Gastrocnemius medialis (tissue), 4 donors: ENCODE measurements at regions not wholly inside any gene's neighbourhood (a gene's known extent, or its start where the extent isn't known, plus 50 kb on each side); places are given as distances from the start of the nearest gene placed in this dataset.

ENCODE experiments used
- ATAC-seq, 2 donors: fragments of 150-250 bp; one replicate each; pipeline ENCODE4 v1.9.1; 2016
- DNase-seq, 2 donors: peaks; one replicate each; pipeline ENCODE4 v3.0.0-alpha.2; 2019
- H3K27ac ChIP-seq, 4 donors: fragments of 200-600 bp; sonication (generic); 1 replicate in 1 of 4; 2 replicates in 3 of 4; pipeline ENCODE4 v1.5.1; 2016 to 2018; ENCODE audit warnings: mild to moderate bottlenecking in 2 of 4, moderate library complexity in 1 of 4
- H3K27me3 ChIP-seq, 3 donors: fragments of 200-600 bp; sonication (generic) in 2 of 3; 1 replicate in 1 of 3; 2 replicates in 2 of 3; pipeline versions ENCODE4 v1.5.1 to v1.6.0; 2016 to 2019; ENCODE audit warnings: mild to moderate bottlenecking in 1 of 3, moderate library complexity in 1 of 3
- H3K36me3 ChIP-seq, 2 donors: fragments of 200-600 bp; sonication (generic) in 1 of 2; one replicate each; pipeline ENCODE4 v1.5.1; 2017 to 2018
- H3K4me1 ChIP-seq, 2 donors: fragments of 200-600 bp; sonication (generic) in 1 of 2; one replicate each; pipeline ENCODE4 v1.5.1; 2016 to 2017; ENCODE audit warnings: mild to moderate bottlenecking in 2 of 2
- H3K4me3 ChIP-seq, 4 donors: fragments of 200-600 bp; sonication (generic) in 3 of 4; 1 replicate in 1 of 4; 2 replicates in 3 of 4; pipeline ENCODE4 v1.5.1; 2016 to 2019; ENCODE audit warnings: mild to moderate bottlenecking in 2 of 4
- H3K9me3 ChIP-seq, 3 donors: fragments of 200-600 bp; sonication (generic) in 2 of 3; 1 replicate in 1 of 3; 2 replicates in 2 of 3; pipeline ENCODE4 v1.5.1; 2016 to 2019
- CTCF ChIP-seq, 5 experiments: fragments of 450-650 bp in 3 of 5; fragments of 200-600 bp in 2 of 5; sonication (generic) in 2 of 5; IDR thresholded peaks in 4 of 5; conservative IDR thresholded peaks in 1 of 5; 1 replicate in 4 of 5; 2 replicates in 1 of 5; pipeline ENCODE4 v1.5.1; 2016 to 2019; ENCODE audit warnings: antibody characterized with exemption in 5 of 5, mild to moderate bottlenecking in 3 of 5, moderate library complexity in 3 of 5
- POLR2A ChIP-seq, 2 donors: fragments of 450-650 bp; IDR thresholded peaks; one replicate each; pipeline ENCODE4 v1.6.1; 2017; ENCODE audit warnings: antibody characterized with exemption in 2 of 2, mild to moderate bottlenecking in 2 of 2, moderate library complexity in 2 of 2
- in situ Hi-C, 4 donors: fragments of 200-750 bp; cut with MboI; loops; one replicate each; pipeline versions ENCODE4 v1.15.0 to v1.8.0; 2017; ENCODE audit warnings: low sequenced_read_pairs in 4 of 4
- intact Hi-C: fragments of 100-400 bp; cut with DNase I; formaldehyde crosslinking; loops from one replicate; pipeline ENCODE4 v1.15.1; 2023; ENCODE audit warnings: low total_unique reads

DNA sequence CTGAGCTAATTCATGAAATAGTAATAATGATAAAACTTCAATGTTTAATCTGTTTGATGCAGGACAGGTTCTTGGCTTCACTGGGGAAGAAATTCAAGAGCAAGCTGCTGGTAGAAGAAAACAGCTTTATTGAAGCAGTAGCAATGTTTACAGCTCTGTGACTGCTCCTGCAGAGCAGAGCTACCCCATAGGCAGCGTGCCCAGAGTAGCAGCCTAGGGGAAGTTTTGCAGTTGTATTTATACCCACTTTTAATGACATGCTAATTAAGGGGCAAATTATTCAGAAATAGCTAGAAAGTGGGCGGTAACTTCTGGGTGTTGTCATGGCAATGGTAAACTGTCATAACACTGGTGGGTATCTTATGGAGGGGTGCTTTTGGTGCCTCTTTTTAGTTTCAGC, 518.0 kb downstream of the RFPL4B start:
- Histone ChIP-seq H3K9me3 (no peaks in the 10 kb centered on the region), H3K4me3 (no peak overlapping the region), H3K4me1 (no peaks in the 10 kb centered on the region), H3K36me3 (no peaks in the 10 kb centered on the region), H3K27ac (no peak overlapping the region), H3K27me3 (no peaks in the 10 kb centered on the region)
- in situ Hi-C loops: no loop called here
- DNase-seq (no peak), ATAC-seq (no peak)
- intact Hi-C loops: no loop called here
- TF ChIP-seq CTCF (IDR thresholded peaks at IDR 0.05 in 4 of 5, conservative IDR thresholded peaks at IDR 0.05 in 1 of 5): no peak
- TF ChIP-seq POLR2A (IDR thresholded peaks at IDR 0.05): no peak

GRCh38 chr6:112874881-112875280, 527.8 kb downstream of the RFPL4B start:
- in situ Hi-C loops (no loop called here), intact Hi-C loops (no loop called here)
- H3K36me3 ChIP-seq: no peaks in the 10 kb centered on the region
- no peak for DNase-seq
- H3K4me3 ChIP-seq: no peak overlapping the region
- H3K27ac ChIP-seq: no peak overlapping the region
- TF ChIP-seq POLR2A (IDR thresholded peaks at IDR 0.05): no peak
- TF ChIP-seq CTCF (IDR thresholded peaks at IDR 0.05 in 4 of 5, conservative IDR thresholded peaks at IDR 0.05 in 1 of 5): no peak
- no peak for ATAC-seq
- H3K9me3 ChIP-seq: no peaks in the 10 kb centered on the region
- no peaks in the 10 kb centered on the region for H3K4me1 ChIP-seq
- no peaks in the 10 kb centered on the region for H3K27me3 ChIP-seq

DNA sequence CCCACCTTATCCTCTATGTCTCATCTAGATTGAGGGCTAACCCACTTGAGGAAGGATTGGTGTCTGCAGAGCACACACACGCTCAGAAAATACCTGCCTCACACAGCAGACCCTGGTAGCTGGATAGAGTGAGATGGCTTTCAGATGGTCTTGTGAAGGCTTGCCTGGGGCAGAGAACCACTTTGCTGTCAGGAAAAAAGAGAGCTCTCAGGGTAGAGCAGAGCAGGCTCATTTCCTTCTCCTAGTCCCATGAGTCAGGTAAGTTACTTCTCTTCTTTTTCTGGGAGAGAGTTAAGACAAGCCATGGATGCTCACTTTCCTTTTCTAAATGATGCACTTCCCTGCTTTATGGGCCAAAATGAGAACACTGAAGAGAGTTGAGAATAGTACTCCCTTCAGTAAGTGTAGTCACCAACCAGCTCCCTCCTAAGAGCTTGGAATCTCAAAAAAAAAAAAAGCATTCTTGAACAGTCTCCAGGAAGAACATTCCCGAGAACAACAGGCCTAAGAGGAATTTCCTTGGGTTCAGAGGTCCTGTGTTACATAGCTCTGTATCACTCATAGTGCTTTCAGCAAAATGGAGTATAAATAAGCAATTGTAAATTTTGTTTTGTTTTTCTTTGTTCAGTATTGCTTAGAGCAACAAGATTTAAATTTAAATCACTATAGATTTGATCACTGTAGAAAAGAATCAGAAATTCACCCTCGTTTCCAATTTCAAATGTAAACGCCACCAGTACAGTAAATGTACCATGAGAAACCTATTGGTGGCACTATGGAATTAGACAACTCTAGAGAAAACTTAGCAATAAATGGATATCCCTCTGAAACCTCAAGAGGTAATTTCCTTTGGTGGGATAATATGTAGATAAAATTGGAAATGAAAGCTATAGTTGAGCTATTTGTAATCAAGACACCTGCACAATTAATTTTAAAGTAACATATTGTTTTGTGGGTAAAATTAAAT, 530.3 kb downstream of the RFPL4B start:
- H3K27ac ChIP-seq: no peak overlapping the region
- no peak for DNase-seq
- H3K9me3 ChIP-seq: no peaks in the 10 kb centered on the region
- no peak overlapping the region for H3K4me3 ChIP-seq
- no peaks in the 10 kb centered on the region for H3K4me1 ChIP-seq
- no peak for ATAC-seq
- H3K27me3 ChIP-seq: no peaks in the 10 kb centered on the region
- in situ Hi-C loops (no loop called here), intact Hi-C loops (no loop called here)
- no peaks in the 10 kb centered on the region for H3K36me3 ChIP-seq
- TF ChIP-seq POLR2A (IDR thresholded peaks at IDR 0.05): no peak
- no peak for TF ChIP-seq CTCF (IDR thresholded peaks at IDR 0.05 in 4 of 5, conservative IDR thresholded peaks at IDR 0.05 in 1 of 5)

- no peaks in the 10 kb centered on the region for H3K4me1 ChIP-seq
- no peak overlapping the region for H3K27ac ChIP-seq
- no peaks in the 10 kb centered on the region for H3K27me3 ChIP-seq
- TF ChIP-seq POLR2A (IDR thresholded peaks at IDR 0.05) (no peak), CTCF (IDR thresholded peaks at IDR 0.05 in 4 of 5, conservative IDR thresholded peaks at IDR 0.05 in 1 of 5) (no peak)
- ATAC-seq: no peak
- no peak overlapping the region for H3K4me3 ChIP-seq
- H3K9me3 ChIP-seq: no peaks in the 10 kb centered on the region
- no peak for DNase-seq
- H3K36me3 ChIP-seq: no peaks in the 10 kb centered on the region
- intact Hi-C loops (no loop called here), in situ Hi-C loops (no loop called here)
Observed at GRCh38 chr6:112879920-112880413, 532.8 kb downstream of the RFPL4B start.
